ENCODE measurements at regions not wholly inside any gene's neighbourhood (a gene's known extent, or its start where the extent isn't known, plus 50 kb on each side); places are given as distances from the start of the nearest gene placed in this dataset.

- H3K27me3 ChIP-seq, result no peaks in the 10 kb centered on the region
- H3K36me3 ChIP-seq, result no peaks in the 10 kb centered on the region
- intact Hi-C loops (cut with DNase I), result no loop called here
- no peak for FAIRE-seq
- no peak overlapping the region for H3K4me3 ChIP-seq
- no peak overlapping the region for H3K27ac ChIP-seq
- WGBS, 2 donors, result 47 to 57% methylated on average over 2 of the region's 2 CpGs
- DNase-seq, result no peak
- H3K9me3 ChIP-seq, result no peaks in the 10 kb centered on the region
- TF ChIP-seq, protein P1, sequence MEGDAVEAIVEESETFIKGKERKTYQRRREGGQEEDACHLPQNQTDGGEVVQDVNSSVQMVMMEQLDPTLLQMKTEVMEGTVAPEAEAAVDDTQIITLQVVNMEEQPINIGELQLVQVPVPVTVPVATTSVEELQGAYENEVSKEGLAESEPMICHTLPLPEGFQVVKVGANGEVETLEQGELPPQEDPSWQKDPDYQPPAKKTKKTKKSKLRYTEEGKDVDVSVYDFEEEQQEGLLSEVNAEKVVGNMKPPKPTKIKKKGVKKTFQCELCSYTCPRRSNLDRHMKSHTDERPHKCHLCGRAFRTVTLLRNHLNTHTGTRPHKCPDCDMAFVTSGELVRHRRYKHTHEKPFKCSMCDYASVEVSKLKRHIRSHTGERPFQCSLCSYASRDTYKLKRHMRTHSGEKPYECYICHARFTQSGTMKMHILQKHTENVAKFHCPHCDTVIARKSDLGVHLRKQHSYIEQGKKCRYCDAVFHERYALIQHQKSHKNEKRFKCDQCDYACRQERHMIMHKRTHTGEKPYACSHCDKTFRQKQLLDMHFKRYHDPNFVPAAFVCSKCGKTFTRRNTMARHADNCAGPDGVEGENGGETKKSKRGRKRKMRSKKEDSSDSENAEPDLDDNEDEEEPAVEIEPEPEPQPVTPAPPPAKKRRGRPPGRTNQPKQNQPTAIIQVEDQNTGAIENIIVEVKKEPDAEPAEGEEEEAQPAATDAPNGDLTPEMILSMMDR (IDR thresholded peaks at IDR 0.05), result no peak
- ATAC-seq, result no peak
- no peaks in the 10 kb centered on the region for H3K4me1 ChIP-seq
These were observed 901.9 kb upstream of the KLHL29 start for GRCh38 chr2:22483036-22483435.

- DNase-seq (no peak), FAIRE-seq (no peak), ATAC-seq (no peak)
- WGBS, 2 donors, result 30 to 36% methylated on average over 2 of the region's 2 CpGs
- no peaks in the 10 kb centered on the region for H3K9me3 ChIP-seq
- no peak overlapping the region for H3K27ac ChIP-seq
- H3K27me3 ChIP-seq, result no peaks in the 10 kb centered on the region
- no peaks in the 10 kb centered on the region for H3K36me3 ChIP-seq
- no peaks in the 10 kb centered on the region for H3K4me1 ChIP-seq
- TF ChIP-seq, protein P1 (IDR thresholded peaks at IDR 0.05), result no peak
- intact Hi-C loops (cut with DNase I), result no loop called here
- H3K4me3 ChIP-seq, result no peak overlapping the region
These were observed 899.5 kb upstream of the KLHL29 start for GRCh38 chr2:22485486-22485885.

DNA sequence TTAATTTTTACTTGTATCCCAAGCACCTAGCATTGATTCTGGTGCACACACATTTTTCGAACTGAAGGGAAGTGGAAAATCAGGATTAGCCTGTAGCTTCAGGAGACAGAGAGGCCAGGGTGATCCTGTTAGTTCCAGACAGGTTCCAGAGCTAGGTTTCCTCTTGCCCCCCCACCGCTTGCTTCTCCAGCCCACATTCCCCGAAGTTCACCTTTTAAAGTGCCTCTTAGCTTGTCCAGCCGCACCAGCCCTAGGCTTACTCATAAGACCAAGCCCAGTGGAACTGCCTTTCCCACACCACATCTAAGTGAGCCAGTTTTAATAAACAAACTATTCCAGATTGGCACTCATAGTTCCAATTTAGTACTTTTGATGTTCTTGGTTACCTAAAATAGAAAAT lies 898.6 kb upstream of the KLHL29 start:
- no peaks in the 10 kb centered on the region for H3K36me3 ChIP-seq
- intact Hi-C loops (cut with DNase I), result no loop called here
- TF ChIP-seq, protein P1 (IDR thresholded peaks at IDR 0.05), result no peak
- DNase-seq (no peak), ATAC-seq (no peak), FAIRE-seq (no peak)
- H3K27ac ChIP-seq, result no peak overlapping the region
- no peaks in the 10 kb centered on the region for H3K4me1 ChIP-seq
- H3K9me3 ChIP-seq, result no peaks in the 10 kb centered on the region
- no peaks in the 10 kb centered on the region for H3K27me3 ChIP-seq
- WGBS, 2 donors, result 46 to 55% methylated on average over 4 of the region's 4 CpGs
- H3K4me3 ChIP-seq, result no peak overlapping the region

DNA sequence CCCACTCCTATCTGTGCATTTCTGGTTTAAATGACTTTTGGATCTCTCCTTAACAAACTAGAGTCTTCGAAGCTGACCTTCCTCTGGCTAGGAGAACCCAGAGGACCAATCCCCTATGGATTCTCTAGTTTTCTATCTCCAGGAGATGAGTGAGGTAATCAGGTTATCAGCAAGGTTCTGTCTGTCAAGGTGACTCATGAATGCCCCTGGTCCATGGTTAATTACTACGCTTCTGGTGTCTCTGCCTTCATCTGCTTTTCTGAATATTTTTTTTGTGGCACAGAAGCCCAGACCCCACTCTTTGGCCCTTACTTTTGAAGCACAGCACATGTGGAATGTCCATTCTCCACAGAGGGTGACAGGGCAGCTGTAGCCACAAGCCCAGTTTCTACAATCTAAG lies 897.9 kb upstream of the KLHL29 start:
- H3K9me3 ChIP-seq, result no peaks in the 10 kb centered on the region
- no peak for ATAC-seq
- DNase-seq, result no peak
- TF ChIP-seq, protein P1 (IDR thresholded peaks at IDR 0.05), result no peak
- no peaks in the 10 kb centered on the region for H3K36me3 ChIP-seq
- WGBS, 2 donors, result 56 to 63% methylated on average over 2 of the region's 2 CpGs
- H3K4me3 ChIP-seq, result no peak overlapping the region
- no peaks in the 10 kb centered on the region for H3K27me3 ChIP-seq
- no peaks in the 10 kb centered on the region for H3K4me1 ChIP-seq
- H3K27ac ChIP-seq, result no peak overlapping the region
- FAIRE-seq, result no peak
- intact Hi-C loops (cut with DNase I), result no loop called here

DNA sequence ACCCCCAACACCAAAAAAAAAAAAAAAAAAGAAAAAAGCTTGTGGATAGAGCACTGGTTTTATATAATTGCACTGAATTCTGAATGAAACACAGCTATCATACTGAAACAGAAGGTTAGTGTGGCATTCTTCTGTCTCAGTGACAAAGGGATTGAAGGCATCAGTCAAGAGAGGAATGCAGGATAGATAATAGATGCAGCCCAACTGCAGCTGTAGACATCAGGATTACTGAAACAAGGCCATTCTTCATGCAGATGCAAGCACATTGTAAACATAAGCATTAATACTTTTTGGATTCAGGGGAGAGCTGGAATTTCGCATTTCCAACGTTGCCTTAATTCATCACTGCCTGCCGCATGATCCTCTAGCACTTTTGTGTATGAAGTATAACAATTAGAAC lies 897.4 kb upstream of the KLHL29 start:
- H3K4me1 ChIP-seq, result no peaks in the 10 kb centered on the region
- H3K36me3 ChIP-seq, result no peaks in the 10 kb centered on the region
- WGBS, 2 donors, result 50 to 54% methylated on average over 3 of the region's 3 CpGs
- H3K27ac ChIP-seq, result no peak overlapping the region
- DNase-seq, result no peak
- intact Hi-C loops (cut with DNase I), result no loop called here
- TF ChIP-seq, protein P1 (IDR thresholded peaks at IDR 0.05), result no peak
- ATAC-seq, result no peak
- FAIRE-seq, result no peak
- H3K27me3 ChIP-seq, result no peaks in the 10 kb centered on the region
- no peak overlapping the region for H3K4me3 ChIP-seq
- H3K9me3 ChIP-seq, result no peaks in the 10 kb centered on the region

Measured in pancreas (tissue), 10 donors.